ENCODE measurements at regions not wholly inside any gene's neighbourhood (a gene's known extent, or its start where the extent isn't known, plus 50 kb on each side); places are given as distances from the start of the nearest gene placed in this dataset.

DNA sequence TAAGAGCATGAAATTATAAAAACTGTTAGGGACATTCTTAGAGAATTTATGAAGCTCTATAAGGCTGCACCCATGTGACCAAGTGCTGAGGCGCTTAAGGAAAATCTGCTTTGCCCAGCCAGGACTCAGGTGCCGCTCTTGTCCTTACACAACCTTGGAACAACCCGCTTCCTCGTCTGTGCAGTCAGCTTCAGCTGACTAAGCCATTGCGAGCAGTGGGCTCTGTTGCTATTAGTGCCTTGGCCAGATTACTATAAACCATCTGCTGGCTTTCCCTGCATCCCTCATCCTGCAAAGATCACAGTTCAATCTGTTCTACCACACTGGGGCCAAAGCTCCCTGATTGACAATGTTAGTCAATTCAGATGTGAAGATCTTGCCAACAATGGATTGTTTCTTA is 89.1 kb upstream of the E2F3 start:
- no peaks in the 10 kb centered on the region for H3K4me1 ChIP-seq
- peak in 1 of 6 donors; percentile 36 for DNase-seq
- intact Hi-C loops (cut with DNase I) = no loop called here
- H3K9me3 ChIP-seq = no peaks in the 10 kb centered on the region
- no peak overlapping the region for H3K4me3 ChIP-seq
- FAIRE-seq = no peak
- H3K27ac ChIP-seq = no peak overlapping the region
- no peaks in the 10 kb centered on the region for H3K36me3 ChIP-seq
- peak in 1 of 4 donors; percentile 52 for ATAC-seq
- no peaks in the 10 kb centered on the region for H3K27me3 ChIP-seq
- TF ChIP-seq, protein P1, sequence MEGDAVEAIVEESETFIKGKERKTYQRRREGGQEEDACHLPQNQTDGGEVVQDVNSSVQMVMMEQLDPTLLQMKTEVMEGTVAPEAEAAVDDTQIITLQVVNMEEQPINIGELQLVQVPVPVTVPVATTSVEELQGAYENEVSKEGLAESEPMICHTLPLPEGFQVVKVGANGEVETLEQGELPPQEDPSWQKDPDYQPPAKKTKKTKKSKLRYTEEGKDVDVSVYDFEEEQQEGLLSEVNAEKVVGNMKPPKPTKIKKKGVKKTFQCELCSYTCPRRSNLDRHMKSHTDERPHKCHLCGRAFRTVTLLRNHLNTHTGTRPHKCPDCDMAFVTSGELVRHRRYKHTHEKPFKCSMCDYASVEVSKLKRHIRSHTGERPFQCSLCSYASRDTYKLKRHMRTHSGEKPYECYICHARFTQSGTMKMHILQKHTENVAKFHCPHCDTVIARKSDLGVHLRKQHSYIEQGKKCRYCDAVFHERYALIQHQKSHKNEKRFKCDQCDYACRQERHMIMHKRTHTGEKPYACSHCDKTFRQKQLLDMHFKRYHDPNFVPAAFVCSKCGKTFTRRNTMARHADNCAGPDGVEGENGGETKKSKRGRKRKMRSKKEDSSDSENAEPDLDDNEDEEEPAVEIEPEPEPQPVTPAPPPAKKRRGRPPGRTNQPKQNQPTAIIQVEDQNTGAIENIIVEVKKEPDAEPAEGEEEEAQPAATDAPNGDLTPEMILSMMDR (IDR thresholded peaks at IDR 0.05) = no peak
- WGBS, 2 donors = 39 to 40% methylated on average over 5 of the region's 5 CpGs

- 33 to 57% methylated on average over 3 of the region's 3 CpGs for WGBS, 2 donors
- H3K4me1 ChIP-seq = no peaks in the 10 kb centered on the region
- TF ChIP-seq, protein P1 (IDR thresholded peaks at IDR 0.05) = no peak
- DNase-seq (no peak), ATAC-seq (no peak), FAIRE-seq (no peak)
- H3K36me3 ChIP-seq = no peaks in the 10 kb centered on the region
- no peak overlapping the region for H3K4me3 ChIP-seq
- H3K27ac ChIP-seq = no peak overlapping the region
- intact Hi-C loops (cut with DNase I) = no loop called here
- no peaks in the 10 kb centered on the region for H3K9me3 ChIP-seq
- no peaks in the 10 kb centered on the region for H3K27me3 ChIP-seq
Measured at GRCh38 chr6:20313051-20313450, 88.6 kb upstream of the E2F3 start.

DNA sequence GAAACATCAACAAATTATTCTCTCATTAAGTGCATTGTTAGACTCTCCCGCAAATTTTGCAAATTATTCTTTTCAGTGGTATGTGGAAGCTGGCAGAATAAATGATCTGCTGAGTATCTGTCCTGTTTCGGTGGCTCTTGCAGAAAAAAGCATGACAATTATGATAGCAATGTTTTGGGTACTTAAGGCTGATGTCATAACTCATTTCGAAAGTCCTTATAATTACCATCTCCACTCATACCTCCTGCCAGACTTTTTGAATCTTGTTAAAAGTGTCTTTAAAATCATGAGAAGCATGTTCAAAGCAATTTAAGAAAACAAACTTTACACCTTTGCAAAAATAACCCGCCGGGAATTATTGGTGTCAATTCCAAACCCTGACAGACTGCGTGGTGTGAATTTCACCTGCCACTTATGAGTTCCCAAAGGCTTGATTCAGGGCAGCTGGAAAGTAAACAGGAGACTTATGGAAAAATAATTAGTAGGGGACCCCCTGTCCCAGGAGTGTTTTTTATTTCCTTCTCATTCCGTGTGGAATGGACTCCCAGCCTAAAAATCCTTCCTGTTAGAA is 87.6 kb upstream of the E2F3 start:
- Histone ChIP-seq H3K9me3 (no peaks in the 10 kb centered on the region), H3K4me3 (no peak overlapping the region), H3K36me3 (no peaks in the 10 kb centered on the region), H3K27ac (no peak overlapping the region), H3K4me1 (no peaks in the 10 kb centered on the region), H3K27me3 (no peaks in the 10 kb centered on the region)
- TF ChIP-seq, protein P1 (IDR thresholded peaks at IDR 0.05) = no peak
- intact Hi-C loops (cut with DNase I) = no loop called here
- DNase-seq = no peak
- no peak for FAIRE-seq
- WGBS, 2 donors = 55 to 63% methylated on average over 7 of the region's 7 CpGs
- ATAC-seq = no peak

DNA sequence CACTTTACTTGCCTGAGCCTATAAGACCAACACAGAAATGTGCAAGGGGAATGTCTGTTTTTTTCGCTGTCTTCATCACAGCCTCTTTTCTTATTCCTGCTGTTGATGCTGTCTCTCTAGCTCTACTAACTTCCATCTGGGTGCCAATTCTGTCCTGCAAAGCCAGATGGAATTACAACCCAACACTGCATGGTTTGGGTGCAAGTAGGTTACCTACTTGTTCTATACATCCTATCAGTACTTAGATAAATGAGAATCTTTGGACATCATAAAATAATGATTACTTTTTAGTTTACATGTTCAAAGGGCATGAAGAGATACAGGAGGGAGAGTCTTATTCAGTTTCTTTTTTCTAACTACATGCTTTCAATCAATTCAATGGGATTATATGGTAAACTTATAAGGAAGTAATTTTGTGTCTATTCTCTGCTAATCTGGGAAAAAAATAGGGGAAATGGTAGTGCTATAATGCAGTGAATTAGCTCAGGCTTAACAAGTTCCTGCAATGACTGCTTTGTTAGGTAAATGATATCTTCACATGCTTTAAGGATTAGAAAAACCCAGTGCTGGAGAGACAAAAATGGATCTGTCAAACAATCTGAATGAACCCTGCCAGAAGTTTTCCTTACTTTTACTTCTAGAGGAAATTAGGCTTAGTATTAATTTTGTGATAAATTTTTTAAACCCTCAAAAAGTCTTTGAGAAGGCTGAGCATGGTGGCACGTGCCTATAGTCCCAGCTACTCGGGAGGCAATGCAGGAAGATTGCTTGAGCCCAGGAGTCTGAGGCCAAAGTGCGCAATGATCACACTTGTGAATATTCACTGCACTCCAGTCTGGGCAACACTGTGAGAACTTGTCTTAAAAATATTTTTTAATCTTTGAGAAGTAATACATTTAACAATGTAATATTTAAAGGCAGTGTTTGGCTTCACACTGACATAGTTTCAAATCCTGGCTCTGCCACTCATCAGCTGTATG is 86.5 kb upstream of the E2F3 start:
- Histone ChIP-seq H3K9me3 (no peaks in the 10 kb centered on the region), H3K4me3 (no peak overlapping the region), H3K27ac (no peak overlapping the region), H3K4me1 (no peaks in the 10 kb centered on the region), H3K27me3 (no peaks in the 10 kb centered on the region), H3K36me3 (no peaks in the 10 kb centered on the region)
- 74 to 86% methylated on average over 4 of the region's 4 CpGs for WGBS, 2 donors
- TF ChIP-seq, protein P1 (IDR thresholded peaks at IDR 0.05) = no peak
- FAIRE-seq = no peak
- no peak for ATAC-seq
- intact Hi-C loops (cut with DNase I) = no loop called here
- DNase-seq = no peak

GRCh38 chr6:20317430-20317829 is 84.2 kb upstream of the E2F3 start:
- FAIRE-seq = no peak
- TF ChIP-seq, protein P1 (IDR thresholded peaks at IDR 0.05) = no peak
- DNase-seq = no peak

More at GRCh38 chr6:20317430-20317829, 84.2 kb upstream of the E2F3 start:
- H3K36me3 ChIP-seq = no peaks in the 10 kb centered on the region
- H3K4me3 ChIP-seq = no peak overlapping the region
- no peaks in the 10 kb centered on the region for H3K9me3 ChIP-seq
- H3K27me3 ChIP-seq = no peaks in the 10 kb centered on the region
- no peak overlapping the region for H3K27ac ChIP-seq
- WGBS, 2 donors = 61 to 73% methylated on average over 5 of the region's 5 CpGs
- intact Hi-C loops (cut with DNase I) = no loop called here
- no peaks in the 10 kb centered on the region for H3K4me1 ChIP-seq
- ATAC-seq = no peak

Measured in pancreas (tissue), 10 donors.